SJCRH30 (cell line): ENCODE measurements at regions not wholly inside any gene's neighbourhood (a gene's known extent, or its start where the extent isn't known, plus 50 kb on each side); places are given as distances from the start of the nearest gene placed in this dataset.
"Not testable (repeated sequence)": the region's sequence is repeated elsewhere in the genome, so short reads cannot be mapped to it uniquely, and the experiment has no call there.

Experiments used
- DNase-seq, 2 experiments: peaks; one replicate each; pipeline ENCODE4 v3.0.0-alpha.2; 2015 to 2020
- H3K27ac ChIP-seq: fragments of 250-450 bp; sonication (Bioruptor Pico); 2 replicates; pipeline ENCODE4 v1.5.1; 2020; ENCODE audit warnings: mild to moderate bottlenecking, moderate library complexity
- H3K27me3 ChIP-seq: fragments of 250-450 bp; sonication (Bioruptor Pico); 2 replicates; pipeline ENCODE4 v1.5.1; 2020; ENCODE audit warnings: mild to moderate bottlenecking, moderate library complexity
- H3K36me3 ChIP-seq: fragments of 250-450 bp; sonication (Bioruptor Pico); 2 replicates; pipeline ENCODE4 v1.5.1; 2020; ENCODE audit warnings: mild to moderate bottlenecking, moderate library complexity
- H3K4me1 ChIP-seq: fragments of 250-450 bp; sonication (Bioruptor Pico); 2 replicates; pipeline ENCODE4 v1.5.1; 2020; ENCODE audit warnings: mild to moderate bottlenecking, moderate library complexity
- H3K4me3 ChIP-seq: fragments of 250-450 bp; sonication (Bioruptor Pico); 2 replicates; pipeline ENCODE4 v1.5.1; 2020; ENCODE audit warnings: mild to moderate bottlenecking, moderate library complexity
- H3K9me3 ChIP-seq: fragments of 250-450 bp; sonication (Bioruptor Pico); replicated peaks from 2 replicates; pipeline ENCODE4 v1.5.1; 2020; ENCODE audit warnings: mild to moderate bottlenecking, moderate library complexity

GRCh38 chr2:14899621-14900414 lies 267.3 kb downstream of the LRATD1 start:
- DNase-seq, result no peak
- no peak overlapping the region for H3K4me3 ChIP-seq
- H3K27ac ChIP-seq, result no peak overlapping the region
- no peaks in the 10 kb centered on the region for H3K36me3 ChIP-seq
- H3K4me1 ChIP-seq, result no peaks in the 10 kb centered on the region
- H3K27me3 ChIP-seq, result no peaks in the 10 kb centered on the region
- H3K9me3 ChIP-seq, result no peaks in the 10 kb centered on the region

GRCh38 chr2:14901737-14902136 lies 269.2 kb downstream of the LRATD1 start:
- H3K36me3 ChIP-seq, result no peaks in the 10 kb centered on the region
- no peak for DNase-seq
- no peak overlapping the region for H3K4me3 ChIP-seq
- no peaks in the 10 kb centered on the region for H3K9me3 ChIP-seq
- H3K27ac ChIP-seq, result no peak overlapping the region
- no peaks in the 10 kb centered on the region for H3K4me1 ChIP-seq
- H3K27me3 ChIP-seq, result no peaks in the 10 kb centered on the region

GRCh38 chr2:14902953-14903352 lies 270.4 kb downstream of the LRATD1 start:
- DNase-seq, result no peak
- no peaks in the 10 kb centered on the region for H3K9me3 ChIP-seq
- H3K27me3 ChIP-seq, result no peaks in the 10 kb centered on the region
- no peak overlapping the region for H3K27ac ChIP-seq
- H3K4me3 ChIP-seq, result no peak overlapping the region
- no peaks in the 10 kb centered on the region for H3K4me1 ChIP-seq
- H3K36me3 ChIP-seq, result no peaks in the 10 kb centered on the region

GRCh38 chr2:14903709-14904374 lies 271.3 kb downstream of the LRATD1 start:
- Histone ChIP-seq H3K27ac (no peak overlapping the region), H3K36me3 (no peaks in the 10 kb centered on the region), H3K4me3 (no peak overlapping the region), H3K27me3 (no peaks in the 10 kb centered on the region), H3K4me1 (no peaks in the 10 kb centered on the region), H3K9me3 (no peaks in the 10 kb centered on the region)
- peak; percentile 76 to 89 for DNase-seq

GRCh38 chr2:14904378-14904777 lies 271.9 kb downstream of the LRATD1 start:
- H3K4me1 ChIP-seq, H3K9me3 ChIP-seq, DNase-seq, H3K4me3 ChIP-seq, H3K27ac ChIP-seq, H3K36me3 ChIP-seq, H3K27me3 ChIP-seq: not testable (repeated sequence)

GRCh38 chr2:14905571-14905970 lies 273.1 kb downstream of the LRATD1 start:
- Histone ChIP-seq H3K36me3 (no peaks in the 10 kb centered on the region), H3K9me3 (no peaks in the 10 kb centered on the region), H3K4me3 (no peak overlapping the region), H3K4me1 (no peaks in the 10 kb centered on the region), H3K27me3 (no peaks in the 10 kb centered on the region), H3K27ac (no peak overlapping the region)
- DNase-seq, result no peak

GRCh38 chr2:14907014-14907612 lies 274.6 kb downstream of the LRATD1 start:
- DNase-seq, result peak; percentile 58 to 79
- no peaks in the 10 kb centered on the region for H3K36me3 ChIP-seq
- no peak overlapping the region for H3K4me3 ChIP-seq
- no peaks in the 10 kb centered on the region for H3K9me3 ChIP-seq
- no peaks in the 10 kb centered on the region for H3K4me1 ChIP-seq
- no peaks in the 10 kb centered on the region for H3K27me3 ChIP-seq
- no peak overlapping the region for H3K27ac ChIP-seq

- no peak overlapping the region for H3K4me3 ChIP-seq
- no peaks in the 10 kb centered on the region for H3K9me3 ChIP-seq
- no peak overlapping the region for H3K27ac ChIP-seq
- no peaks in the 10 kb centered on the region for H3K27me3 ChIP-seq
- no peaks in the 10 kb centered on the region for H3K36me3 ChIP-seq
- no peak for DNase-seq
- no peaks in the 10 kb centered on the region for H3K4me1 ChIP-seq
Measured at GRCh38 chr2:14909795-14910194, 277.3 kb downstream of the LRATD1 start.

GRCh38 chr2:14910654-14911053 lies 278.1 kb downstream of the LRATD1 start:
- Histone ChIP-seq H3K27ac (no peak overlapping the region), H3K27me3 (no peaks in the 10 kb centered on the region), H3K4me1 (no peaks in the 10 kb centered on the region), H3K4me3 (no peak overlapping the region), H3K9me3 (no peaks in the 10 kb centered on the region), H3K36me3 (no peaks in the 10 kb centered on the region)
- no peak for DNase-seq

GRCh38 chr2:14915983-14916382 lies 283.5 kb downstream of the LRATD1 start:
- Histone ChIP-seq H3K4me1 (no peaks in the 10 kb centered on the region), H3K9me3 (no peaks in the 10 kb centered on the region), H3K4me3 (no peak overlapping the region), H3K27ac (no peak overlapping the region), H3K36me3 (no peaks in the 10 kb centered on the region), H3K27me3 (no peaks in the 10 kb centered on the region)
- no peak for DNase-seq

GRCh38 chr2:14923820-14924580 lies 291.5 kb downstream of the LRATD1 start:
- DNase-seq, result no peak
- Histone ChIP-seq H3K4me1 (no peaks in the 10 kb centered on the region), H3K27me3 (no peaks in the 10 kb centered on the region), H3K36me3 (no peaks in the 10 kb centered on the region), H3K9me3 (no peaks in the 10 kb centered on the region; the same call in 1 of the 2 replicates), H3K27ac (no peak overlapping the region), H3K4me3 (no peak overlapping the region)

- H3K9me3 ChIP-seq, result no peaks in the 10 kb centered on the region; the same call in 1 of the 2 replicates
- no peaks in the 10 kb centered on the region for H3K27me3 ChIP-seq
- DNase-seq, result no peak
- no peaks in the 10 kb centered on the region for H3K4me1 ChIP-seq
- no peaks in the 10 kb centered on the region for H3K36me3 ChIP-seq
- H3K4me3 ChIP-seq, result no peak overlapping the region
- no peak overlapping the region for H3K27ac ChIP-seq
Measured at GRCh38 chr2:14925471-14925870, 293.0 kb downstream of the LRATD1 start.

GRCh38 chr2:14927021-14927564 lies 294.6 kb downstream of the LRATD1 start:
- no peak for DNase-seq
- Histone ChIP-seq H3K4me3 (no peak overlapping the region), H3K36me3 (no peaks in the 10 kb centered on the region), H3K27ac (no peak overlapping the region), H3K27me3 (no peaks in the 10 kb centered on the region), H3K4me1 (no peaks in the 10 kb centered on the region), H3K9me3 (no peaks in the 10 kb centered on the region; the same call in 1 of the 2 replicates)

GRCh38 chr2:14928056-14928455 lies 295.5 kb downstream of the LRATD1 start:
- H3K27ac ChIP-seq, result no peak overlapping the region
- DNase-seq, result no peak
- H3K4me3 ChIP-seq, result no peak overlapping the region
- H3K4me1 ChIP-seq, result no peaks in the 10 kb centered on the region
- H3K9me3 ChIP-seq, result no peaks in the 10 kb centered on the region; the same call in 1 of the 2 replicates
- H3K27me3 ChIP-seq, result no peaks in the 10 kb centered on the region
- H3K36me3 ChIP-seq, result no peaks in the 10 kb centered on the region
